Body of pancreas (tissue), 4 donors: ENCODE measurements at regions not wholly inside any gene's neighbourhood (a gene's known extent, or its start where the extent isn't known, plus 50 kb on each side); places are given as distances from the start of the nearest gene placed in this dataset.

Source experiments
- ATAC-seq: fragments of 150-250 bp; one replicate; pipeline ENCODE4 v1.9.1; 2016
- DNase-seq, 4 donors: peaks; one replicate each; pipeline ENCODE4 v3.0.0-alpha.2; 2019
- H3K27ac ChIP-seq, 4 donors: fragments of 200-600 bp; sonication (generic); 1 replicate in 3 of 4; 2 replicates in 1 of 4; pipeline versions ENCODE4 v1.5.1 to v1.6.1; 2016 to 2019; ENCODE audit warnings: mild to moderate bottlenecking in 1 of 4, mixed read lengths in 1 of 4, moderate library complexity in 1 of 4
- H3K27me3 ChIP-seq, 2 donors: fragments of 200-600 bp; sonication (generic); one replicate each; pipeline ENCODE4 v1.6.0; 2016; ENCODE audit warnings: mild to moderate bottlenecking in 1 of 2
- H3K36me3 ChIP-seq, 2 donors: fragments of 200-600 bp; sonication (generic); replicated peaks in 1 of 2; 2 replicates each; pipeline ENCODE4 v1.5.1; 2016; ENCODE audit warnings: low read depth in 2 of 2; ENCODE audit not compliant: insufficient read depth in 1 of 2
- H3K4me1 ChIP-seq: fragments of 200-600 bp; sonication (generic); one replicate; pipeline ENCODE4 v1.6.0; 2016
- H3K4me3 ChIP-seq, 2 donors: fragments of 200-600 bp; sonication (generic); 1 replicate in 1 of 2; 2 replicates in 1 of 2; pipeline ENCODE4 v1.5.1; 2016 to 2019
- H3K9me3 ChIP-seq, 3 donors: fragments of 200-600 bp; sonication (generic); 1 replicate in 2 of 3; 2 replicates in 1 of 3; pipeline ENCODE4 v1.5.1; 2016
- POLR2A ChIP-seq, 3 donors: fragments of 450-650 bp; IDR thresholded peaks; one replicate each; pipeline ENCODE4 v1.6.1; 2016; ENCODE audit warnings: antibody characterized with exemption in 3 of 3, mild to moderate bottlenecking in 2 of 3
- WGBS, 2 donors: methylation state at CpG; one replicate each; pipeline ENCODE4 v1.1.5; 2017; 5-methylcytosine and 5-hydroxymethylcytosine counted together
- intact Hi-C: fragments of 100-400 bp; cut with DNase I; formaldehyde crosslinking; loops from one replicate; pipeline ENCODE4 v1.15.1; 2023
- TF ChIP-seq, protein P1 (sequence below), 7 experiments: fragments of 450-650 bp in 4 of 7; fragments of 200-600 bp in 3 of 7; sonication (generic) in 3 of 7; IDR thresholded peaks; one replicate each; pipeline ENCODE4 v1.5.1; 2016 to 2019; ENCODE audit warnings: antibody characterized with exemption in 7 of 7

- no peaks in the 10 kb centered on the region for H3K4me1 ChIP-seq
- intact Hi-C loops: loop anchor here (10.0 kb wide), 1 partner anchor 911 kb away; no protein-coding TSS in a partner anchor
- no peaks in the 10 kb centered on the region for H3K36me3 ChIP-seq
- DNase-seq (no peak), ATAC-seq (no peak)
- H3K9me3 ChIP-seq: peaks cover 0 to 3% (median 0%) of the 10 kb centered on the region in 3 donors
- TF ChIP-seq, protein P1, sequence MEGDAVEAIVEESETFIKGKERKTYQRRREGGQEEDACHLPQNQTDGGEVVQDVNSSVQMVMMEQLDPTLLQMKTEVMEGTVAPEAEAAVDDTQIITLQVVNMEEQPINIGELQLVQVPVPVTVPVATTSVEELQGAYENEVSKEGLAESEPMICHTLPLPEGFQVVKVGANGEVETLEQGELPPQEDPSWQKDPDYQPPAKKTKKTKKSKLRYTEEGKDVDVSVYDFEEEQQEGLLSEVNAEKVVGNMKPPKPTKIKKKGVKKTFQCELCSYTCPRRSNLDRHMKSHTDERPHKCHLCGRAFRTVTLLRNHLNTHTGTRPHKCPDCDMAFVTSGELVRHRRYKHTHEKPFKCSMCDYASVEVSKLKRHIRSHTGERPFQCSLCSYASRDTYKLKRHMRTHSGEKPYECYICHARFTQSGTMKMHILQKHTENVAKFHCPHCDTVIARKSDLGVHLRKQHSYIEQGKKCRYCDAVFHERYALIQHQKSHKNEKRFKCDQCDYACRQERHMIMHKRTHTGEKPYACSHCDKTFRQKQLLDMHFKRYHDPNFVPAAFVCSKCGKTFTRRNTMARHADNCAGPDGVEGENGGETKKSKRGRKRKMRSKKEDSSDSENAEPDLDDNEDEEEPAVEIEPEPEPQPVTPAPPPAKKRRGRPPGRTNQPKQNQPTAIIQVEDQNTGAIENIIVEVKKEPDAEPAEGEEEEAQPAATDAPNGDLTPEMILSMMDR (IDR thresholded peaks at IDR 0.05): no peak
- TF ChIP-seq POLR2A (IDR thresholded peaks at IDR 0.05): no peak
- H3K27ac ChIP-seq: no peak overlapping the region
- H3K27me3 ChIP-seq: no peaks in the 10 kb centered on the region
- 59 to 63% methylated on average over 7 to 8 of the region's 8 CpGs for WGBS, 2 donors
- H3K4me3 ChIP-seq: no peak overlapping the region
These were observed 557.5 kb downstream of the PTPRU start for GRCh38 chr1:29793653-29794348.

GRCh38 chr1:29793101-29793546, 556.8 kb downstream of the PTPRU start:
- Histone ChIP-seq H3K9me3 (peaks cover 0 to 3% (median 0%) of the 10 kb centered on the region in 3 donors), H3K4me1 (no peaks in the 10 kb centered on the region), H3K27me3 (peaks cover 0 to 4% of the 10 kb centered on the region in 2 donors), H3K36me3 (no peaks in the 10 kb centered on the region), H3K4me3 (no peak overlapping the region), H3K27ac (no peak overlapping the region)
- intact Hi-C loops: loop anchor here (10.0 kb wide), 1 partner anchor 912 kb away; no protein-coding TSS in a partner anchor
- ATAC-seq (peak; percentile 67), DNase-seq (peak; percentile 78 to 85 (median 82))
- TF ChIP-seq POLR2A (IDR thresholded peaks at IDR 0.05): no peak
- TF ChIP-seq, protein P1 (IDR thresholded peaks at IDR 0.05): peak; percentile 52 to 77 (median 72)
- 7 to 8% methylated on average over 8 of the region's 8 CpGs for WGBS, 2 donors

DNA sequence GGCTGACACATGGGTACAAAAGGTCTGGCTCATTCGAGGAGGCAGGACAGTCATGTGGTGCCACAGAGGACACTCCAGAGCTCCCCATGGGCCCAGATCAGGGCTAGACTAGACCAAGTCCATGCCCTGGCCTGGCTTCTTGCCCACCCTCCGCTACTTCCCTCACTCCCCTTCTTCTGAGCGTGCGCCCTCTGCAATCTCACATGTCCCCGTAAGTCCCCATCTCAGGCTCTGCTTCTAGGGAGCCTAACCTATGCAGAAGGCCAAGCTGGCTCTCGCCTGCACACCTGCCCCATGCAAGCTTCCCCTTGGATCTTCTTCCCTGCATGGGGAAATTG, 553.6 kb downstream of the PTPRU start:
- DNase-seq (no peak), ATAC-seq (no peak)
- no peaks in the 10 kb centered on the region for H3K36me3 ChIP-seq
- peaks cover 0 to 7% of the 10 kb centered on the region in 2 donors for H3K27me3 ChIP-seq
- H3K27ac ChIP-seq: no peak overlapping the region
- intact Hi-C loops: loop anchor here (10.0 kb wide), 1 partner anchor 915 kb away; no protein-coding TSS in a partner anchor
- 48 to 52% methylated on average over 6 of the region's 6 CpGs for WGBS, 2 donors
- H3K4me3 ChIP-seq: no peak overlapping the region
- TF ChIP-seq, protein P1 (IDR thresholded peaks at IDR 0.05): no peak
- no peak for TF ChIP-seq POLR2A (IDR thresholded peaks at IDR 0.05)
- H3K9me3 ChIP-seq: no peaks in the 10 kb centered on the region
- no peaks in the 10 kb centered on the region for H3K4me1 ChIP-seq

DNA sequence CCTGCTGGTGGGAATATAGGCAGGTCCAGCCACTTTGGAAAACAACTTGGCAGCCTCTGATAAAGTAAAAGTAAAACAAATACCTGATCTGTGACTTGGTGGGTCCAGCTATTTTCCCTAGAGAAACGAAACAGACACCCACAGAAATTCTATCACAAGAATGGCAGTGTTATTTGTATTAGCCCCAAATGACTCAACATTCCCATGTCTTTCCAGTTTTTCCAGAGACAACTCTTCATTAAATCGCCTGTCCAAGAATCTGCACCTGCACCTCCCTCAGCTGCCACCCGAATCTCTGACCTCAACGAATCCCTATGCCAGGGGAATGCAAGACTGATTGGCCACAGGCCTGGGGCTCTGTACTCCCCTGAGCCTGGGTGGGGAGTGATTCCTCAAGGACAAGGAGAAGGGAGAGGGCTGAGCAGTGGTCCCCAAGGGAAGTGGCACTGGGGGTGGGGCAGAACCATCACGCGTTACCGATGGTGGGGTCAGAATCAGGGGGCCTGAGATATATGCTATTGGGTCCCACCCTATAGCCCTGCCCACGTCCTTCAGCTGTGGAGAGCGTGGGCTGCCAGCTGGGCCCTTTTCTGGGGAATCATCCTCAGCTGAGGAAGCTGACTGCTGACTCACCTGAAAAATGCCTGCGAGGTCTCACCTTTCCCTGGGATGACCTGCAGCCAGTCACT, 553.0 kb downstream of the PTPRU start:
- H3K4me1 ChIP-seq: no peaks in the 10 kb centered on the region
- no peaks in the 10 kb centered on the region for H3K36me3 ChIP-seq
- DNase-seq (no peak), ATAC-seq (no peak)
- intact Hi-C loops: no loop called here
- H3K27ac ChIP-seq: no peak overlapping the region
- 37 to 63% methylated on average over 10 of the region's 10 CpGs for WGBS, 2 donors
- H3K4me3 ChIP-seq: no peak overlapping the region
- H3K27me3 ChIP-seq: peaks cover 0 to 7% of the 10 kb centered on the region in 2 donors
- no peaks in the 10 kb centered on the region for H3K9me3 ChIP-seq
- TF ChIP-seq POLR2A (IDR thresholded peaks at IDR 0.05): no peak
- TF ChIP-seq, protein P1 (IDR thresholded peaks at IDR 0.05): no peak
